ENCODE measurements at regions not wholly inside any gene's neighbourhood (a gene's known extent, or its start where the extent isn't known, plus 50 kb on each side); places are given as distances from the start of the nearest gene placed in this dataset.

DNA sequence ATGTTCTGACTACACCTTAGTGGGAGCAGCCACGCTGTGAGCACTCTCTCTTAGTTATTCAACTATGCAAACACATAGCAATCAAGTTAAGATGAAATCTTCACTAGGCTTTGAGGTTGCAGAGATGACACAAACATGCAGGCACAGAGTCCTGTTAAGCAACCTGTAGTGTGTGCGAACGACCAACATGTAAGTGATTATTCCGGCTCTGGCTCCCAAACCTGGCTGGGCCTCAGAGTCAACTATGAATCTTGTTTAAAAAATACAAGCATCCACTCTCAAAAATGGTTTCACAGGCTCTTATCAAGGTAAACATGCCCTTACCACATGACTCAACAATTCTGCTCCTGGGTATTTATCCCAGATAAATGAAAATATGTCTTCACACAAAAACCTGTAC, 91.4 kb downstream of the IRS2 start:
- Histone ChIP-seq H3K9me2 (ENCODE audit: insufficient read depth) (no peaks in the 10 kb centered on the region), H3K4me1 (ENCODE audit: control insufficient read depth in 1 of 2, insufficient read depth in 2 of 2, low read length in 2 of 2) (peaks cover 0 to under 1% of the 10 kb centered on the region in 2 experiments; a peak in 1 of 4 replicates), H4K20me1 (ENCODE audit: insufficient read depth) (no peaks in the 10 kb centered on the region), H3K9ac (ENCODE audit: low read length) (no peak overlapping the region), H3K4me3 (replicated peaks in 1 of 2; ENCODE audit: low read depth in 1 of 2, low read length in 2 of 2) (no peak overlapping the region), H3K9me3 (ENCODE audit: control insufficient read depth in 1 of 2, insufficient read depth in 1 of 2, low read depth in 1 of 2, low read length in 2 of 2) (no peaks in the 10 kb centered on the region), H3K27ac (ENCODE audit: low read depth, low read length) (no peak overlapping the region), H3K36me3 (ENCODE audit: control insufficient read depth in 1 of 2, insufficient read depth in 2 of 2, low read length in 2 of 2) (no peaks in the 10 kb centered on the region), H3K4me2 (ENCODE audit: low read length) (no peak overlapping the region), H2AFZ (ENCODE audit: low read depth, low read length, poor library complexity, severe bottlenecking) (no peak overlapping the region), H3K27me3 (ENCODE audit: insufficient read depth, low read length) (no peaks in the 10 kb centered on the region), H3K79me2 (ENCODE audit: insufficient read depth, low read length) (no peaks in the 10 kb centered on the region)
- POLR2A ChIA-PET: no interaction called here
- RAD21 ChIA-PET (ENCODE audit: low non-redundant PET in 1 of 2, low total read pairs in 2 of 2, uncharacterized antibody in 2 of 2, unreplicated experiment in 2 of 2): no interaction called here
- DNase-seq (ENCODE audit: low read depth, low spot score) (no peak), ATAC-seq (no peak)
- no TSS peak for BruUV-seq (replicated peaks)
- TF ChIP-seq SP1 (IDR thresholded peaks at IDR 0.05; ENCODE audit: low read depth) (no peak), FOSL1 (IDR thresholded peaks at IDR 0.05; ENCODE audit: low read depth) (no peak), EGR1 (IDR thresholded peaks at IDR 0.05; ENCODE audit: low read depth) (no peak), RAD21 (IDR thresholded peaks at IDR 0.05; ENCODE audit: low read depth) (no peak), SRF (IDR thresholded peaks at IDR 0.05; ENCODE audit: low read depth) (no peak), JUND (IDR thresholded peaks at IDR 0.05) (no peak), POLR2A (IDR thresholded peaks at IDR 0.05; ENCODE audit: borderline replicate concordance, extremely low read depth, insufficient read depth, insufficient read length) (no peak), ELF1 (IDR thresholded peaks at IDR 0.05; ENCODE audit: borderline replicate concordance, low read depth) (no peak), CEBPB (IDR thresholded peaks at IDR 0.05; ENCODE audit: low read depth) (no peak), SIN3A (IDR thresholded peaks at IDR 0.05; ENCODE audit: low read depth) (no peak), ZNF274 (IDR thresholded peaks at IDR 0.05; ENCODE audit: low read depth, low read length) (no peak), CBX3 (IDR thresholded peaks at IDR 0.05; ENCODE audit: low read depth) (no peak), EZH2phosphoT487 (IDR thresholded peaks at IDR 0.05; ENCODE audit: borderline replicate concordance) (no peak)
- TF ChIP-seq, protein P1, sequence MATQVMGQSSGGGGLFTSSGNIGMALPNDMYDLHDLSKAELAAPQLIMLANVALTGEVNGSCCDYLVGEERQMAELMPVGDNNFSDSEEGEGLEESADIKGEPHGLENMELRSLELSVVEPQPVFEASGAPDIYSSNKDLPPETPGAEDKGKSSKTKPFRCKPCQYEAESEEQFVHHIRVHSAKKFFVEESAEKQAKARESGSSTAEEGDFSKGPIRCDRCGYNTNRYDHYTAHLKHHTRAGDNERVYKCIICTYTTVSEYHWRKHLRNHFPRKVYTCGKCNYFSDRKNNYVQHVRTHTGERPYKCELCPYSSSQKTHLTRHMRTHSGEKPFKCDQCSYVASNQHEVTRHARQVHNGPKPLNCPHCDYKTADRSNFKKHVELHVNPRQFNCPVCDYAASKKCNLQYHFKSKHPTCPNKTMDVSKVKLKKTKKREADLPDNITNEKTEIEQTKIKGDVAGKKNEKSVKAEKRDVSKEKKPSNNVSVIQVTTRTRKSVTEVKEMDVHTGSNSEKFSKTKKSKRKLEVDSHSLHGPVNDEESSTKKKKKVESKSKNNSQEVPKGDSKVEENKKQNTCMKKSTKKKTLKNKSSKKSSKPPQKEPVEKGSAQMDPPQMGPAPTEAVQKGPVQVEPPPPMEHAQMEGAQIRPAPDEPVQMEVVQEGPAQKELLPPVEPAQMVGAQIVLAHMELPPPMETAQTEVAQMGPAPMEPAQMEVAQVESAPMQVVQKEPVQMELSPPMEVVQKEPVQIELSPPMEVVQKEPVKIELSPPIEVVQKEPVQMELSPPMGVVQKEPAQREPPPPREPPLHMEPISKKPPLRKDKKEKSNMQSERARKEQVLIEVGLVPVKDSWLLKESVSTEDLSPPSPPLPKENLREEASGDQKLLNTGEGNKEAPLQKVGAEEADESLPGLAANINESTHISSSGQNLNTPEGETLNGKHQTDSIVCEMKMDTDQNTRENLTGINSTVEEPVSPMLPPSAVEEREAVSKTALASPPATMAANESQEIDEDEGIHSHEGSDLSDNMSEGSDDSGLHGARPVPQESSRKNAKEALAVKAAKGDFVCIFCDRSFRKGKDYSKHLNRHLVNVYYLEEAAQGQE (IDR thresholded peaks at IDR 0.05; ENCODE audit: low read depth): no peak
- TF ChIP-seq, protein P2, sequence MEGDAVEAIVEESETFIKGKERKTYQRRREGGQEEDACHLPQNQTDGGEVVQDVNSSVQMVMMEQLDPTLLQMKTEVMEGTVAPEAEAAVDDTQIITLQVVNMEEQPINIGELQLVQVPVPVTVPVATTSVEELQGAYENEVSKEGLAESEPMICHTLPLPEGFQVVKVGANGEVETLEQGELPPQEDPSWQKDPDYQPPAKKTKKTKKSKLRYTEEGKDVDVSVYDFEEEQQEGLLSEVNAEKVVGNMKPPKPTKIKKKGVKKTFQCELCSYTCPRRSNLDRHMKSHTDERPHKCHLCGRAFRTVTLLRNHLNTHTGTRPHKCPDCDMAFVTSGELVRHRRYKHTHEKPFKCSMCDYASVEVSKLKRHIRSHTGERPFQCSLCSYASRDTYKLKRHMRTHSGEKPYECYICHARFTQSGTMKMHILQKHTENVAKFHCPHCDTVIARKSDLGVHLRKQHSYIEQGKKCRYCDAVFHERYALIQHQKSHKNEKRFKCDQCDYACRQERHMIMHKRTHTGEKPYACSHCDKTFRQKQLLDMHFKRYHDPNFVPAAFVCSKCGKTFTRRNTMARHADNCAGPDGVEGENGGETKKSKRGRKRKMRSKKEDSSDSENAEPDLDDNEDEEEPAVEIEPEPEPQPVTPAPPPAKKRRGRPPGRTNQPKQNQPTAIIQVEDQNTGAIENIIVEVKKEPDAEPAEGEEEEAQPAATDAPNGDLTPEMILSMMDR (IDR thresholded peaks at IDR 0.05 in 2 of 3, conservative IDR thresholded peaks at IDR 0.05 in 1 of 3; ENCODE audit: borderline replicate concordance in 1 of 3, insufficient read depth in 1 of 3, low read depth in 2 of 3, low read length in 2 of 3): no peak
- TF ChIP-seq, protein P3, sequence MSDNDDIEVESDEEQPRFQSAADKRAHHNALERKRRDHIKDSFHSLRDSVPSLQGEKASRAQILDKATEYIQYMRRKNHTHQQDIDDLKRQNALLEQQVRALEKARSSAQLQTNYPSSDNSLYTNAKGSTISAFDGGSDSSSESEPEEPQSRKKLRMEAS (IDR thresholded peaks at IDR 0.05): no peak
- TF ChIP-seq, protein P4, sequence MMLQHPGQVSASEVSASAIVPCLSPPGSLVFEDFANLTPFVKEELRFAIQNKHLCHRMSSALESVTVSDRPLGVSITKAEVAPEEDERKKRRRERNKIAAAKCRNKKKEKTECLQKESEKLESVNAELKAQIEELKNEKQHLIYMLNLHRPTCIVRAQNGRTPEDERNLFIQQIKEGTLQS (IDR thresholded peaks at IDR 0.05): no peak
- intact Hi-C loops (cut with micrococcal nuclease): no loop called here
- CTCF ChIA-PET: no interaction called here

Data from HCT116 (cell line).